HEK293T (cell line): ENCODE measurements at regions not wholly inside any gene's neighbourhood (a gene's known extent, or its start where the extent isn't known, plus 50 kb on each side); places are given as distances from the start of the nearest gene placed in this dataset.

Experiments
- HDGF ChIP-seq: fragments of 450-650 bp; IDR thresholded peaks from 2 replicates; pipeline ENCODE4 v1.6.1; 2017; ENCODE audit warnings: antibody characterized with exemption, borderline replicate concordance
- SUZ12 ChIP-seq: fragments of 450-650 bp; IDR thresholded peaks from 2 replicates; pipeline ENCODE4 v1.6.1; 2016; ENCODE audit warnings: mild to moderate bottlenecking

GRCh38 chr18:47619771-47620448 is 310.5 kb downstream of the SMAD2 start:
- no peak for TF ChIP-seq SUZ12
- no peak for TF ChIP-seq HDGF
